SK-N-SH treated with all-trans-retinoic acid at 6 μM for 48 hours (cell line): ENCODE measurements at regions not wholly inside any gene's neighbourhood (a gene's known extent, or its start where the extent isn't known, plus 50 kb on each side); places are given as distances from the start of the nearest gene placed in this dataset.

Source experiments
- ATAC-seq: fragments of 200-7000 bp; cut with Tn5 transposase; 3 replicates; pipeline ENCODE4 v1.9.1; 2020; ENCODE audit warnings: mild to moderate bottlenecking, moderate library complexity
- ARNTL ChIP-seq: fragments of 450-650 bp; formaldehyde crosslinking; IDR thresholded peaks from 2 replicates; pipeline ENCODE4 v1.5.0; 2020; ENCODE audit warnings: low read depth, mild to moderate bottlenecking, moderate library complexity, borderline replicate concordance
- BACH2 ChIP-seq: fragments of 250-450 bp; sonication (Bioruptor Pico); IDR thresholded peaks from 2 replicates; pipeline ENCODE4 v1.9.0; 2021; ENCODE audit warnings: mild to moderate bottlenecking, borderline replicate concordance
- CSDC2 ChIP-seq: fragments of 250-450 bp; sonication (Bioruptor Pico); IDR thresholded peaks from 2 replicates; pipeline ENCODE4 v1.5.0; 2020; ENCODE audit warnings: mild to moderate bottlenecking, moderate library complexity
- CSRNP3 ChIP-seq: fragments of 250-450 bp; sonication (Bioruptor Pico); IDR thresholded peaks from 2 replicates; pipeline ENCODE4 v1.5.1; 2021; ENCODE audit warnings: mild to moderate bottlenecking, moderate library complexity
- ESRRG ChIP-seq: fragments of 250-450 bp; sonication (Bioruptor Pico); IDR thresholded peaks from 2 replicates; pipeline ENCODE4 v1.6.1; 2021; ENCODE audit warnings: mild to moderate bottlenecking
- GLIS3 ChIP-seq: fragments of 250-450 bp; sonication (Bioruptor Pico); IDR thresholded peaks from 2 replicates; pipeline ENCODE4 v1.5.0; 2020; ENCODE audit warnings: mild to moderate bottlenecking, moderate library complexity
- ISL1 ChIP-seq: fragments of 250-450 bp; sonication (Bioruptor Pico); IDR thresholded peaks from 2 replicates; pipeline ENCODE4 v2.1.2; 2022; ENCODE audit warnings: mild to moderate bottlenecking, moderate library complexity
- OSR1 ChIP-seq: fragments of 250-450 bp; sonication (Bioruptor Pico); IDR thresholded peaks from 2 replicates; pipeline ENCODE4 v1.8.0; 2022; ENCODE audit warnings: moderate library complexity, mild to moderate bottlenecking, inconsistent platforms
- PPARA ChIP-seq: fragments of 250-450 bp; sonication (Bioruptor Pico); IDR thresholded peaks from 2 replicates; pipeline ENCODE4 v1.5.0; 2020; ENCODE audit warnings: mild to moderate bottlenecking, borderline replicate concordance
- RARB ChIP-seq: fragments of 250-450 bp; sonication (Bioruptor Pico); IDR thresholded peaks from 2 replicates; pipeline ENCODE4 v1.8.0; 2021; ENCODE audit warnings: mild to moderate bottlenecking, moderate library complexity
- SNAI2 ChIP-seq: fragments of 250-450 bp; sonication (Bioruptor Pico); IDR thresholded peaks from 2 replicates; pipeline ENCODE4 v1.5.0; 2020; ENCODE audit warnings: mild to moderate bottlenecking, moderate library complexity
- TCF4 ChIP-seq: fragments of 250-450 bp; sonication (Bioruptor Pico); IDR thresholded peaks from 2 replicates; pipeline ENCODE4 v1.8.0; 2021; ENCODE audit warnings: mild to moderate bottlenecking, moderate library complexity, borderline replicate concordance
- TOX ChIP-seq: fragments of 250-450 bp; sonication (Bioruptor Pico); IDR thresholded peaks from 2 replicates; pipeline ENCODE4 v1.8.0; 2021; ENCODE audit warnings: mild to moderate bottlenecking, moderate library complexity, borderline replicate concordance
- TSHZ2 ChIP-seq: fragments of 250-450 bp; sonication (Bioruptor Pico); IDR thresholded peaks from 2 replicates; pipeline ENCODE4 v1.5.0; 2020; ENCODE audit warnings: mild to moderate bottlenecking, moderate library complexity
- ZFP3 ChIP-seq: fragments of 250-450 bp; sonication (Bioruptor Pico); IDR thresholded peaks from 2 replicates; pipeline ENCODE4 v1.5.0; 2020; ENCODE audit warnings: mild to moderate bottlenecking, moderate library complexity
- ZFP30 ChIP-seq: fragments of 450-650 bp; formaldehyde crosslinking; IDR thresholded peaks from 2 replicates; pipeline ENCODE4 v1.5.0; 2022; ENCODE audit warnings: mild to moderate bottlenecking, moderate library complexity
- ZNF565 ChIP-seq: fragments of 450-650 bp; formaldehyde crosslinking; conservative IDR thresholded peaks from 2 replicates; pipeline ENCODE4 v1.5.0; 2020; ENCODE audit warnings: low read depth, mild to moderate bottlenecking, moderate library complexity
- ZNF70 ChIP-seq: fragments of 450-650 bp; formaldehyde crosslinking; IDR thresholded peaks from 2 replicates; pipeline ENCODE4 v1.5.0; 2020; ENCODE audit warnings: mild to moderate bottlenecking, moderate library complexity
- ZNF8 ChIP-seq: fragments of 450-650 bp; formaldehyde crosslinking; IDR thresholded peaks from 2 replicates; pipeline ENCODE4 v1.5.0; 2020; ENCODE audit warnings: mild to moderate bottlenecking, moderate library complexity
- TF ChIP-seq, protein P1 (sequence below): fragments of 250-450 bp; sonication (Bioruptor Pico); IDR thresholded peaks from 2 replicates; pipeline ENCODE4 v1.8.0; 2021; ENCODE audit warnings: low read depth, mild to moderate bottlenecking, moderate library complexity, borderline replicate concordance
- TF ChIP-seq, protein P2 (sequence below): fragments of 250-450 bp; sonication (Bioruptor Pico); IDR thresholded peaks from 2 replicates; pipeline ENCODE4 v1.8.0; 2020; ENCODE audit warnings: mild to moderate bottlenecking, moderate library complexity, borderline replicate concordance

- TF ChIP-seq CSRNP3 (CRISPR knock-in tag) (no peak), TOX (CRISPR knock-in tag) (no peak), ARNTL (no peak), CSDC2 (CRISPR knock-in tag) (no peak), ZFP3 (CRISPR knock-in tag) (no peak), ZNF565 (no peak), ZNF8 (CRISPR knock-in tag) (no peak)
These were observed 99.4 kb upstream of the MCHR2 start (continued) for GRCh38 chr6:100093405-100093804.

DNA sequence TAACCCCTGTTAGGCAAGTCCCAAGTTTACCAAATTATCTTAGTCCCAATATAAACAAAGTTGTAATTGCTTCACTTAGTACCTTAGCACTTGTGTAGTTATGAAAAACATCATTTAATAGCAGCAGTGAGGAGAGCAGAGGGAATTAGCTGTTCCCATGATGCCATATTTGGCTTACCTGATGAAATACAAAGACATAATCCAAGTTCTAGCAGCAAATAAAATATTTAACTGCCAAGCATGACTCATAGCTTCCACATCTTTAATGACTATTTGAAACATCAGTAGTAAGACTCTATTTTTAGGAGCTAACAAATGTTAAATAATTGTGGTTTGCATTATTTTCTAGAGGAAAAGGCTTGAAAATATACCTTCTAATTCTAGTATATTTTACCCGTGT lies 94.0 kb upstream of the MCHR2 start:
- no peak for ATAC-seq
- no peak for TF ChIP-seq TCF4 (CRISPR knock-in tag)
- no peak for TF ChIP-seq CSDC2 (CRISPR knock-in tag)
- TF ChIP-seq ZNF70 = no peak
- no peak for TF ChIP-seq TOX (CRISPR knock-in tag)
- no peak for TF ChIP-seq PPARA (CRISPR knock-in tag)
- TF ChIP-seq, protein P1, sequence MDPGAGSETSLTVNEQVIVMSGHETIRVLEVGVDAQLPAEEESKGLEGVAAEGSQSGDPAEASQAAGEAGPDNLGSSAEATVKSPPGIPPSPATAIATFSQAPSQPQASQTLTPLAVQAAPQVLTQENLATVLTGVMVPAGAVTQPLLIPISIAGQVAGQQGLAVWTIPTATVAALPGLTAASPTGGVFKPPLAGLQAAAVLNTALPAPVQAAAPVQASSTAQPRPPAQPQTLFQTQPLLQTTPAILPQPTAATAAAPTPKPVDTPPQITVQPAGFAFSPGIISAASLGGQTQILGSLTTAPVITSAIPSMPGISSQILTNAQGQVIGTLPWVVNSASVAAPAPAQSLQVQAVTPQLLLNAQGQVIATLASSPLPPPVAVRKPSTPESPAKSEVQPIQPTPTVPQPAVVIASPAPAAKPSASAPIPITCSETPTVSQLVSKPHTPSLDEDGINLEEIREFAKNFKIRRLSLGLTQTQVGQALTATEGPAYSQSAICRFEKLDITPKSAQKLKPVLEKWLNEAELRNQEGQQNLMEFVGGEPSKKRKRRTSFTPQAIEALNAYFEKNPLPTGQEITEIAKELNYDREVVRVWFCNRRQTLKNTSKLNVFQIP (CRISPR knock-in tag) = no peak
- TF ChIP-seq CSRNP3 (CRISPR knock-in tag) = no peak
- no peak for TF ChIP-seq SNAI2
- TF ChIP-seq, protein P2, sequence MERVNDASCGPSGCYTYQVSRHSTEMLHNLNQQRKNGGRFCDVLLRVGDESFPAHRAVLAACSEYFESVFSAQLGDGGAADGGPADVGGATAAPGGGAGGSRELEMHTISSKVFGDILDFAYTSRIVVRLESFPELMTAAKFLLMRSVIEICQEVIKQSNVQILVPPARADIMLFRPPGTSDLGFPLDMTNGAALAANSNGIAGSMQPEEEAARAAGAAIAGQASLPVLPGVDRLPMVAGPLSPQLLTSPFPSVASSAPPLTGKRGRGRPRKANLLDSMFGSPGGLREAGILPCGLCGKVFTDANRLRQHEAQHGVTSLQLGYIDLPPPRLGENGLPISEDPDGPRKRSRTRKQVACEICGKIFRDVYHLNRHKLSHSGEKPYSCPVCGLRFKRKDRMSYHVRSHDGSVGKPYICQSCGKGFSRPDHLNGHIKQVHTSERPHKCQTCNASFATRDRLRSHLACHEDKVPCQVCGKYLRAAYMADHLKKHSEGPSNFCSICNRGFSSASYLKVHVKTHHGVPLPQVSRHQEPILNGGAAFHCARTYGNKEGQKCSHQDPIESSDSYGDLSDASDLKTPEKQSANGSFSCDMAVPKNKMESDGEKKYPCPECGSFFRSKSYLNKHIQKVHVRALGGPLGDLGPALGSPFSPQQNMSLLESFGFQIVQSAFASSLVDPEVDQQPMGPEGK (CRISPR knock-in tag) = no peak
- TF ChIP-seq OSR1 (CRISPR knock-in tag) = no peak
- TF ChIP-seq ZNF8 (CRISPR knock-in tag) = no peak
- no peak for TF ChIP-seq BACH2
- TF ChIP-seq ZNF565 = no peak
- no peak for TF ChIP-seq GLIS3 (CRISPR knock-in tag)

DNA sequence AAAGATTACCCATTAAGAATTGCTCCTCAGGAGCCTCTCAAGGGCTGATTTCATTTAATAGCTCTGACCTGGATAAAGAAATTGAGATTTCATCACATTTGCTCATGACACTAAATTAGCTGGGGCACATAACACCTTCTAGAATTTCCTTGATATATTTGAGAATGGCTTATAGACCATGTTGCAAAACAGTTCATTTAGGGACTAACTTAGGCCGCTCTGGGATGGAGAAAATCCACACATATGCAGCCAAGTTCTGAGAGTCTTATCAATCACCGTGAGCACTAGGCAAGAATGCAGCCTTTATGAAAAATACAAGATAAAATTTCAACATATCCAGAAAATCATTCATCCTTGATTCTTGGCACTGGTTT lies 91.0 kb upstream of the MCHR2 start:
- ATAC-seq = no peak
- TF ChIP-seq, protein P1 (CRISPR knock-in tag) = no peak
- no peak for TF ChIP-seq ARNTL
- TF ChIP-seq ZFP3 (CRISPR knock-in tag) = no peak
- TF ChIP-seq ZFP30 = no peak
- TF ChIP-seq TCF4 (CRISPR knock-in tag) = no peak
- TF ChIP-seq OSR1 (CRISPR knock-in tag) = no peak
- no peak for TF ChIP-seq ESRRG (CRISPR knock-in tag)
- no peak for TF ChIP-seq TSHZ2
- no peak for TF ChIP-seq ISL1 (CRISPR knock-in tag)
- TF ChIP-seq RARB (CRISPR knock-in tag) = no peak
- TF ChIP-seq BACH2 = no peak
- TF ChIP-seq SNAI2 = no peak
- TF ChIP-seq, protein P2 (CRISPR knock-in tag) = no peak
- no peak for TF ChIP-seq ZNF565
